ENCODE measurements at regions not wholly inside any gene's neighbourhood (a gene's known extent, or its start where the extent isn't known, plus 50 kb on each side); places are given as distances from the start of the nearest gene placed in this dataset.
A peak's percentile ranks its signal among the peaks of the same experiment; 100 is the strongest.

DNA sequence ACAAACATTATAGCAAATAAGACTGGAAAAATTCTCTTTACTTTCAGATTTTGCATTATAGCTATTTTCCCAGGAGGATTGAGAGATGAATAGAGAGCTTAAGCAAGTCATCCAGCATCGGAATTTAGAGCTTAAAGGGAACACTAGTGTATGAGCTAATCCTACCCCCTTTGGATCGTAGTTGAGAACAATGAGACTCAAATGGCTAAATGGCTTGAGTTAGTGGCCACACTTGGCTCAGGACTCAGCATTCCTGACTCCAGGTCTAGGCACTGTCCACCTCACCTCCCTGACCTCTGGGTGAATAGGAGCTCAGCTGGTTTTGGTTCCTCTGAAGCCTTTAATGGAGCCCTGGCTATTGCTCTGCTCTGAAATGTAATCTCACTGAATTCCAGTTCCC lies 97.5 kb upstream of the CXCR4 start:
- ATAC-seq: no peak
- no peak for DNase-seq (ENCODE audit: missing footprints)
- intact Hi-C loops (cut with DNase I): no loop called here

- DNase-seq (ENCODE audit: missing footprints): no peak
- intact Hi-C loops (cut with DNase I): no loop called here
- no peak for ATAC-seq
These were observed 96.6 kb upstream of the CXCR4 start for GRCh38 chr2:136214307-136215200.

DNA sequence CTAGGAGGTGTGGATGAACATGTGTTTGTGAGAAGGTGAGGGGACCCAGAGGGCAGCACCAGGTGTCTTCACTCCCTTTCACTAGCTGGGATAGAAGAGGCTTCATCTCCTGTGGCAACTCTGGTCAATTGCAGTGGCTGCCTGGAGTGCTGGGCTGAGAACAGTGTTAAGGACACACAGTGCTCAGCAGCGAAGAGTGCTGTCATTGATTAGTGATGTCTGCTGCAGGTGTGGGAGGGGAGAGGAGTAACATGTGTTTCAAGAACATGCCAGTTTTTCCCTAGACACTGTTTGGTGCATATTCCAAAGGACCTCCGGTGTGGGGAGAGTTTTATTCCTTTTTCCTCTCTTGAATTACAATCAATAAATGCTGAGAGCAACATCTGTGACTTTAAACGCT lies 95.9 kb upstream of the CXCR4 start:
- ATAC-seq: no peak
- DNase-seq (ENCODE audit: missing footprints): no peak
- intact Hi-C loops (cut with DNase I): no loop called here

DNA sequence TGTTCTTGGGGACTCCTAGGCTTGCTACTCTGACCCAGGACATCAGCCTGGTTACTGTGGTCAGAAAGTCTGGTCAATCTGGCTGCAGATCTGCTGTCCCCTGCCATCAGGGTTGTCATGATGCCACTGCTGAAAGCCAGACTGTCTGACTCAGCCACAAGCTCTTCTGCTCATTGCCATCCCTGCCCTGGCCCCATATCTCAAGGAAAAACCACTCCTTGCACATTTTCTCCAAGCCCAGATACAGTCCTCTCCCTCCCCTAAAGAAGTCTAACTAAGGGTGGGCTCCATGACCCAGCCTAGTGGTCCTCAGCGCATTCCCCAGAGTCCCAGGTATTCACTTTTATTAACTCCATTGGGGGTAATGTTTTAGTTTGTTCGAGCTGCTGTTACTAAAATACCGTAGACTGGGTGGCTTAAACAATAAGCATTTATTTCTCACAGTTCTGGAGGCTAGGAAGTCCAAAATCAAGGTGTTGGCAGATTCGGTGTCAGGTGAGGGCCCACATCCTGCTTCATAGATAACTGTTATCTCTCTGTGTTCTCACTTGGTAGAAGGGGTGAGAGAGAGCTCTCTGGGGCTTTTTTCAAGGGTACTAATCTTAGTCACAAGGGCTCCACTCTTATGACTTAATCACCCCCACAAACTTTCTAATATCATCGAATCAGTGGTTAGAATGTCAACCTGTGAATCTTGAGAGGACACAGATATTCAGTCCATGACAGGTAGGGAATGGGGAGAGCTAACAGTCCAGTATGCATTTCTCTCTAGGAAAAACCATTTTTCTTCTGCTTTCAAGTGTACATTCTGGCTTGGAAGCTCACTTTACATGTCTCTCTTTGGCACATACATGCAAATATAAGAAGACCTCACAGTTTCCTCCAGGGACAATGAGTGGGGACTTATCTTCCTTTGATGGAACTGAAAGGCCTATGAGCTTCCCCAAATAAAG lies 94.8 kb upstream of the CXCR4 start:
- DNase-seq (ENCODE audit: missing footprints): no peak
- no peak for ATAC-seq
- intact Hi-C loops (cut with DNase I): no loop called here

- intact Hi-C loops (cut with DNase I): no loop called here
- no peak for DNase-seq (ENCODE audit: missing footprints)
- ATAC-seq: no peak
These were observed 93.8 kb upstream of the CXCR4 start for GRCh38 chr2:136211701-136212100.

DNA sequence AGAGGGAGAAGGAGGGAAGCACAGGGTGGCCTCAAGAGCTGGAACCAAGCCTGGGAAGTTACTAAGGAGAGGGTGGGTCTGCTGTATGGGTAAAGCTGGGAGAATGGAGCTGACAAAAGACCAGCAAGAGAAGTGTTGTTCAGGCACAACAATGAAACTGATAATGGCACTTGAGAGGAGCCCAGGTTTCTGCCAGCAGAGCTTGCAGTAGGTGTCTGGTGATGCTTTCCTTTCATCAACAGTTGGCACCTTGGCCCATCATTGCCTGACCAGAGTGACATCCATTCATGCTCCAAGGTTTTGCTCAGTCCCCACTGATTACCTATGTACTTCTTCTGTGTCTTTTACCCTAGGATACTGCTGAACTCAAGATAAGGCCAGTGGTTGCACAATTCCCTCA lies 92.9 kb upstream of the CXCR4 start:
- intact Hi-C loops (cut with DNase I): no loop called here
- peak; percentile 54 for ATAC-seq
- DNase-seq (ENCODE audit: missing footprints): no peak

DNA sequence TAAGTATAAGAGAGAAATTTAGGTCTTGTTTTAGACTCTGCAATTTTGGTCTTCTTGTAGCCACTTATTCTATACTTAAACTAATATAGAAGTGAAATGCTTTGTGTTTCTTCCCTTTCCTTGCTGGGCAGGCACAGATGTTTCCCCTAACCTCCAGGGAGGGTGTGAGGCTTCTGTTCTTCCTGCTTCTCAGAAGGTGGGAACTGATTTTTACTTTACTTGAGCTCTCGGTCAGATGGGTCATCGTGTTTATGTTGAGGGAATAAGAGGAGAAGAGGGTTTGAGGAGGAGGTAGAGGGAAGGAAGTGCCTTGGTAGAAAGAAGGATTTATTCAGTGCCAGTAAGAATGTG lies 92.5 kb upstream of the CXCR4 start:
- intact Hi-C loops (cut with DNase I): no loop called here
- no peak for ATAC-seq
- DNase-seq (ENCODE audit: missing footprints): no peak

DNA sequence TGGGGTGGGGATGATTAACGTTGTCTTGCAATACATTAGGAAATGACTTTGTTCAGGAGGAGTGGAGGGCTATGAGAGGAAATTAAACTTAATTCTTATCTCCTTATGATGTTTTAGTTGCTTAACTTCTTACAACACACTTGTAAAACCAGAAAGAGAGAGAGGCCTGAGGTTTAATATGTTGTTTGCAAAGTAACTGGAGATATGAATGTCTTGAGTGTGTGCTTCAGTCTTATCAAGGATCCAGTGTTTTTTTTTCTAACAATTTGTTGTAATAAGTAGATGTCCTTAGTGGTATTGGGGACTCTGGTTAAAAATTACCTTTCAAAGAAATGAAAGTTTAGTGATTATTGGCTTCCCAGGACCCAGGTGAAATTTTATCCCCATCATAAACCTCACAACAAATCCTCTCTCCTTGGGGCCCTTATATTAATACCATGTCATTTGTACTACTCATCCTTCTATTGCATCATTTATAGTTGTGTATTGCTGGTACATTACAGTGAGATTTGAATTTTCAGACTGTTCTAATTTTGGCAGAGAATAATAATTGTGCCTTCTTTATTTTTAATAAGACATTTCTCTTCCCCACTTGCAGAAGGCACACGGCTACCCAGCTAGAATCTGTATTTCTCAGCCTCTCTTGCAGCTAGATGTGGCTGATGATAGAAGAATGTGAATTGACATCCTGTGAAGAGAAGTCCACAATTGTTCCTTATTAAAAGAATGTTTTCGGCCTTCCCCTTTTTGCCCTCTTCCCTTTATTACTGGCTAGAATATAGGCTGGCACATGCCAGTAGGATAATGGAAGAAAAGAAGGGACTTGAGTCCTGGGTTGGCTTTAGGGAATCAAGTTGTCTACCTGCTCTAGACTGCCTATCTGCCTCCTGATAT lies 91.9 kb upstream of the CXCR4 start:
- no peak for ATAC-seq
- intact Hi-C loops (cut with DNase I): no loop called here
- no peak for DNase-seq (ENCODE audit: missing footprints)

- ATAC-seq: no peak
- DNase-seq (ENCODE audit: missing footprints): no peak
- intact Hi-C loops (cut with DNase I): no loop called here
These were observed 90.9 kb upstream of the CXCR4 start for GRCh38 chr2:136208682-136209420.

- DNase-seq (ENCODE audit: missing footprints) (no peak), ATAC-seq (peak; percentile 42)
- intact Hi-C loops (cut with DNase I): no loop called here
These were observed 89.7 kb upstream of the CXCR4 start for GRCh38 chr2:136207665-136208064.

DNA sequence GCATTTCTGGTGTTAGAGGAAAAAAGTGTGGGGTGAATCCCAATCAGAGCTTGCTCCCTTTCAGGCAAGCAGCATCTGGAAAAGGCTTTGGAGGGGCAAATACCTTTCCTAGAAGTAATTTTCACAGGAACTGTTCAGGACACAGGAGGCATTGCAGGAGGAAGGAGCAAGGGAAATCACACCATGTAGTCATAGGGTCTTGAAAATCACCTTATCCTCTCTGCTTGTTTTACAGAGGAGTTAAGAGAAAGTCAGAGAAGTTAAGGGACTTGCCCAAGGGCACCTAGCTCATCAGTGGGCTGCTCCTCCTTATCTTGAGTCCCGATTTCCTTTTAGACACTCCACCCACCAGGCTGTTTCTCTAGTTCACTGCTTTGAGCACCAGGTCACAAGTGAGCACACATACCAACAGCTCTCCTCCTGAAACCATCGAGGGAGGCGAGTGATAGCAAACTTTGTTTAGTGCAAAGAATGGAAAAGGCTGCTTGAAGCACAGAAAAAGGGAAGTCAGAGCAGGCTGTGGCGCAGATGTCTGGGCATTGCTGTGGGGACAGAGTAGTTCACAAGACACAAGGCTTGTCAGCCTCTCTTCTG lies 89.2 kb upstream of the CXCR4 start:
- intact Hi-C loops (cut with DNase I): no loop called here
- ATAC-seq (peak; percentile 36), DNase-seq (ENCODE audit: missing footprints) (peak; percentile 73)

GRCh38 chr2:136206613-136207012 lies 88.7 kb upstream of the CXCR4 start:
- ATAC-seq (no peak), DNase-seq (ENCODE audit: missing footprints) (no peak)
- intact Hi-C loops (cut with DNase I): no loop called here

DNA sequence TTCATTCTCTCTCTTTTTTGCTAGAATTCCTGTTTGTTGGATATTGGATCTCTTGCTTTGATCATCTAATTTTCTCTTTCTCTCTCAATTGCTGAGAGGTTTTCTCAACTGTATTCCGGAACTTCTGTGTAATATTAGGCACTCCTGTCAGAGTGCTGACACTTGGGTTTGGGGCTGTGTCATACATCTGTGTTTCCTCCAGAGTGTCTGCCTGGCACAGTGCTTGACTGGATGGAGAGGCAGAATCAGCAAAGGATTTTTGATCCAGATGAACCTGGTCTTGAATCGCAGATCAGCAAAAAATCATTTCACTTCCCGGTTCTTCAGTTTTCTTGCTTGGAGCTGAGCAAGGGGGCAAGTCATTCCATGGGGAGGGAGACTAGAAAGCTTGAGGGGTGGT lies 87.7 kb upstream of the CXCR4 start:
- intact Hi-C loops (cut with DNase I): no loop called here
- DNase-seq (ENCODE audit: missing footprints): no peak
- peak; percentile 73 for ATAC-seq

DNA sequence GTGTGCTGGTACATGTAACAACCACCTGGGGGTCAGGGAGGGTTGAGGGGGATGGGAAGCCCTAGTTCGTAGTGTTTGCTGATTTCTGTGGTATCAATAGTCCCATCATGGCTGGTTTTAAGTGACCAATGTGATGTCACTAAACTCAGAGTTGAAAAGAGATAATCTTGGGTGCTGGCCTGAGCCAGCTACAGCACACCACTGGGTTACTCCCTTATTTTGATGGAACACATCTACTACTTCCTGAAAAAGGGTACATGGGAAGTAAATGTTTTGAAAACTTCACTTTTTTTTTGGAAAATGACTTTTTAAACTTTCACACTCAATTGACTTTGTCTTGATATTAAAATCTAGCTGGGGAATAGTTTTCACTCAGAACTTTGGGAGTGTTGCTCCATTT lies 87.0 kb upstream of the CXCR4 start:
- ATAC-seq (peak; percentile 50), DNase-seq (ENCODE audit: missing footprints) (no peak)
- intact Hi-C loops (cut with DNase I): no loop called here

GRCh38 chr2:136195226-136195625 lies 77.3 kb upstream of the CXCR4 start:
- intact Hi-C loops (cut with DNase I): no loop called here
- ATAC-seq (no peak), DNase-seq (ENCODE audit: missing footprints) (no peak)

DNA sequence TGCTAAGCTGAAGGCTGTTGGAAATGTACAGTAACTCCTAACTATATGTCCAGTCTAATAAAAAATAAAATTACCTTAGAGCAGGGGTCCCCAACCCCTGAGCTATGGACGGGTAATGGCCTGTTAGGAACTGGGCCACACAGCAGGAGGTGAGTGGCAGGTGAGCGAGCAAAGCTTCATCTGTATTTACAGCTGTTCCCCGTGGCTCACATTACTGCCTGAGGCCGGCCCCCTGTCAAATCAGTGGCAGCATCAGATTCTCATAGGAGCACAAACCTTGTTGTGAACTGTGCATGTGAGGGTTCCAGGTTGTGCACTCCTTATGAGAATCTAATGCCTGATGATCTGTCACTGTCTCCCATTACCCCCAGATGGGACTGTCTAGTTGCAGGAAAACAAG lies 73.1 kb upstream of the CXCR4 start:
- ATAC-seq: no peak
- DNase-seq (ENCODE audit: missing footprints): no peak
- intact Hi-C loops (cut with DNase I): no loop called here

DNA sequence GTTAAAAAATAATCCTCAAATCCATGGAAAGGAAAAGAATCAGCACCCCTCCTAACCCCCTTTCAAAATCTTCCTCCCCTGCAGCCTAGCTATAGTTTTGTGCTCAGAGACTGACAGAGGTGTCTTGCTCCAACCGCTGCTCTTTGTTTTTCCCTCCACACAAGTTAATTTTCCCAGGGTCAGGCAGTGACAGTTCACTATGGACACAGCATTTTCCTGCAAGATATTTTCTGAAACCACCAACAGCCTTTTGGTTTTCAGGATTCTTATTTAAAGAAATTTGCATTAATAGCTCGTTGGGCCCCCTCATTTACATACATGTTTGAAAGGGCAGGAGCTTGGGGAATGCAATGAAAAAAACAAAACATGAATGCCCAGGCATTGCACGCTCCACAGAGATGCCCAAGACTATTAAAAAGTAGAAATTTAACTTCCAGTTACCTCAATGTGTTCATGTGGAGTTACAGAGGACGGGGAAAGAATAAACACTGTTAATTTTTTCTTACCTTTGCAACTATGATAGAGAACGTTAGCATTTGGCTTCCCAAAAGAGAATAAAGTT lies 71.4 kb upstream of the CXCR4 start:
- ATAC-seq: no peak
- intact Hi-C loops (cut with DNase I): no loop called here
- no peak for DNase-seq (ENCODE audit: missing footprints)

DNA sequence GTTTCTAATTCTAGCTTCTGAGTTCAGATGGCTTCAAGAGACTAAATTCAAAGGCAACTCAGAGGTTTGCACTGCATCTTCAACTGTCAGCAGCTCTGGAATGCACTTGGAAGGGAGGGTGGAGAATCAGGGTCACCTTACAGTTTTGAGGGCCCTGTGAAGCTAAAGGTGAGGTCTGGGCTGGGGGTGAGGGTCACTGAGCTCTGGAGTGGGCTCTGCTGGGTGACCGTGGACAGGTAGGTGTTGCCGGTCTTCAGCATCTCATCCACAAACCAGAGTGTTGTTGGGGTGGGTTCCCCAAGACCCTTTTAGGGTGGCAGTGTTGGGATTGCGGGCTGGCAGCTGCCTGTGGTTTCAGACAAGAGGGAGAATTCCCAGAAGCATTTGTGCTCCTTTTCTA lies 70.1 kb upstream of the CXCR4 start:
- ATAC-seq: no peak
- no peak for DNase-seq (ENCODE audit: missing footprints)
- intact Hi-C loops (cut with DNase I): no loop called here

Measured in Right ventricle myocardium inferior (tissue), 1 donor.